IgD-negative memory B cell (primary cell): ENCODE measurements at regions not wholly inside any gene's neighbourhood (a gene's known extent, or its start where the extent isn't known, plus 50 kb on each side); places are given as distances from the start of the nearest gene placed in this dataset.

Experiments used
- H3K27ac Mint-ChIP-seq, 3 donors: one replicate each; pipeline ENCODE4 v1.8.0; 2020 to 2022; ENCODE audit warnings: mild to moderate bottlenecking in 3 of 3, mixed read lengths in 3 of 3, moderate library complexity in 1 of 3
- H3K27me3 Mint-ChIP-seq: one replicate; pipeline ENCODE4 v1.8.0; 2021; ENCODE audit warnings: mixed read lengths
- H3K36me3 Mint-ChIP-seq: one replicate; pipeline ENCODE4 v1.8.0; 2020; ENCODE audit warnings: mild to moderate bottlenecking, mixed read lengths
- H3K4me1 Mint-ChIP-seq, 3 donors: one replicate each; pipeline ENCODE4 v1.8.0; 2020 to 2022; ENCODE audit warnings: mixed read lengths in 3 of 3, mild to moderate bottlenecking in 1 of 3
- H3K4me3 Mint-ChIP-seq, 4 donors: one replicate each; pipeline ENCODE4 v1.8.0; 2020 to 2022; ENCODE audit warnings: mild to moderate bottlenecking in 4 of 4, mixed read lengths in 4 of 4, moderate library complexity in 3 of 4
- H3K9me3 Mint-ChIP-seq, 3 donors: one replicate each; pipeline ENCODE4 v1.8.0; 2020 to 2021; ENCODE audit warnings: mixed read lengths in 3 of 3, mild to moderate bottlenecking in 1 of 3

DNA sequence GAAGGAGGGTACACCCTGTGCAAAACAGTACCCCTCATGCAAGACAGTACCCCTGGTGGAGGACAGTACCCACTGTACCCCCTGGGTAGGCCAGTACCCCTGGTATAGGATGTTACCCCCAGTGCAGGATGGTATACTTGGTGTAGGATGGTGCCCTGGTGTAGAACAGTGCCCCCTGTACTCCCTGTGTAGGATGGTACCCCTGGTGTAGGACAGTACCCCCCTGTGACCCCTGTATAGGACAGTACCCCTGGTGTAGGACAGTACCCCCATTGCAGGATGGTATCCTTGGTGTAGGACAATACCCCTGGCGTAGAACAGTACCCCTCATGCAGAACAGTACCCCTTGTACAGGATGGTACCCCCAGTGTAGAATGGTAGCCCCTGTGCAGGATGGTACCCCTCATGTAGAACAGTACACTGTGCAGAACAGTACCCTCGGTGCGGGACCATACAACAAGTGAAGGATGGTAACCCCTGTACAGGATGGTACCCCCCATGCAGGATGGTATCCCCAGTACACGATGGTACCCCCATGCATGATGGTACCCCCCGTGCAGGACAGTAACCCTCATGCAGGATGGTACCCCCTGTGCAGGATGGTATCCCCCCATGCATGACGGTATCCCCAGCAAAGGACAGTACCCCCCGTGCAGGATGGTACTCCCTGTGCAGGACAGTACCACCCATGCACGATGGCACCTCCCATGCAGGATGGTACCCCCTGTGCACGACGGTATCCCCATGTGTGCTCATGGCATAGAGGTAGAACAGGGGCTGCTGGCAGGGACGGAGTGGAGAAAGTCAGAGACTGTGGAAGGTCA lies 248.0 kb downstream of the DCDC2C start:
- Mint-ChIP-seq H3K4me1 (no peaks in the 10 kb centered on the region), H3K9me3 (peaks cover 2 to 14% (median 4%) of the 10 kb centered on the region in 3 donors), H3K4me3 (no peak overlapping the region), H3K27me3 (no peaks in the 10 kb centered on the region), H3K36me3 (no peaks in the 10 kb centered on the region), H3K27ac (no peak overlapping the region)

- Mint-ChIP-seq H3K9me3 (peaks cover 4 to 13% (median 4%) of the 10 kb centered on the region in 3 donors), H3K4me3 (no peak overlapping the region)
Observed at GRCh38 chr2:3952866-3953516, 249.6 kb downstream of the DCDC2C start.

GRCh38 chr2:3954261-3954660 lies 250.9 kb downstream of the DCDC2C start:
- H3K27me3 Mint-ChIP-seq, result no peaks in the 10 kb centered on the region
- H3K4me1 Mint-ChIP-seq, result no peaks in the 10 kb centered on the region
- H3K4me3 Mint-ChIP-seq, result no peak overlapping the region
- peaks cover 0 to 7% (median 2%) of the 10 kb centered on the region in 3 donors for H3K9me3 Mint-ChIP-seq
- H3K36me3 Mint-ChIP-seq, result no peaks in the 10 kb centered on the region
- no peak overlapping the region for H3K27ac Mint-ChIP-seq

More at GRCh38 chr2:3952866-3953516, 249.6 kb downstream of the DCDC2C start:
- H3K27ac Mint-ChIP-seq, result no peak overlapping the region
- H3K27me3 Mint-ChIP-seq, result no peaks in the 10 kb centered on the region
- H3K4me1 Mint-ChIP-seq, result no peaks in the 10 kb centered on the region
- no peaks in the 10 kb centered on the region for H3K36me3 Mint-ChIP-seq

GRCh38 chr2:3956406-3956805 lies 253.0 kb downstream of the DCDC2C start:
- no peaks in the 10 kb centered on the region for H3K4me1 Mint-ChIP-seq
- H3K36me3 Mint-ChIP-seq, result no peaks in the 10 kb centered on the region
- H3K27me3 Mint-ChIP-seq, result no peaks in the 10 kb centered on the region
- H3K27ac Mint-ChIP-seq, result no peak overlapping the region
- no peak overlapping the region for H3K4me3 Mint-ChIP-seq
- peaks cover 0 to 2% (median 0%) of the 10 kb centered on the region in 3 donors for H3K9me3 Mint-ChIP-seq

DNA sequence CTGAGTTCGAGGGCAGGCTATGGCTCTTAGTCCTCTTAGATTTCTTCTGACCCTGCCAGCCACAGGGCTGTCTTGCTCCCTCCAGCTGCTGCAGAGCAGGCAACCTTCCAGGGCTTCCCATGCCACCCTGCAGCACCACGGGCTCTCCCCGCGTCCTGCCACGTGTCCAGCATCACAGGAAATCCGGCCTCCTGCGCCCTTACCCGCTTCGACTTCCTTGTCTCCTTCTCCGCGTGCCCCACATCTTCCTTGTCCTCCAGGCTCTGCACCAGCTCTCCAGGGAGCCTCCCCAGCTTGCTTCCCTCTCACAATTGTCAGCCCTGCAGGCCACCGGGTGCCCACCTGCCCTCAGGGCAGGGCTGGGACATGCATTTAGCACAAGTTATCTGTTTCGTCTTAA lies 253.5 kb downstream of the DCDC2C start:
- Mint-ChIP-seq H3K36me3 (no peaks in the 10 kb centered on the region), H3K4me1 (no peaks in the 10 kb centered on the region), H3K9me3 (peaks cover 0 to 2% (median 0%) of the 10 kb centered on the region in 3 donors), H3K27me3 (no peaks in the 10 kb centered on the region), H3K4me3 (no peak overlapping the region), H3K27ac (no peak overlapping the region)

- no peaks in the 10 kb centered on the region for H3K4me1 Mint-ChIP-seq
- H3K36me3 Mint-ChIP-seq, result no peaks in the 10 kb centered on the region
- no peak overlapping the region for H3K27ac Mint-ChIP-seq
- H3K9me3 Mint-ChIP-seq, result peaks cover 0 to 2% (median 0%) of the 10 kb centered on the region in 3 donors
- no peak overlapping the region for H3K4me3 Mint-ChIP-seq
- no peaks in the 10 kb centered on the region for H3K27me3 Mint-ChIP-seq
Observed at GRCh38 chr2:3958465-3958864, 255.1 kb downstream of the DCDC2C start.

DNA sequence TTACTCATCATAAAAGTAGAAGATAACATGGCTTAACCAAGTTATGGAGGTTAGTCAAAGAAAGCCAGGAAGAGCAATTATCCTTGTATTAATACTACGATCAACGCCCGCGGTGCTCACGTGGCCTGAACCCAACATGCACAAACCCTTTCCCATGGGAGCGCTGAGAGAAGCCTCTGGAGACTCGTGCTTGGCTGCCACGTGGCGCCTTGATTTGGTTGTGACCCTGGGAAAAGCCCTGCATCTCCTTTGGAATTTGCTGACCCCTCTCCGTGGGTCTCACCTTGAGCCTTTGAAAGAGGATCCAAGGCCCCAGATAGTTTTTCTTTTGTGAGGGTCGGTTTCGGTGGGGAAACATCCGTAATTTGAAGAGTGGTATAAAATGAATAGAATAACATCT lies 255.6 kb downstream of the DCDC2C start:
- no peaks in the 10 kb centered on the region for H3K4me1 Mint-ChIP-seq
- H3K36me3 Mint-ChIP-seq, result no peaks in the 10 kb centered on the region
- H3K27ac Mint-ChIP-seq, result no peak overlapping the region
- no peak overlapping the region for H3K4me3 Mint-ChIP-seq
- peaks cover 0 to 2% (median 0%) of the 10 kb centered on the region in 3 donors for H3K9me3 Mint-ChIP-seq
- no peaks in the 10 kb centered on the region for H3K27me3 Mint-ChIP-seq

GRCh38 chr2:3959372-3959771 lies 256.0 kb downstream of the DCDC2C start:
- Mint-ChIP-seq H3K4me3 (no peak overlapping the region), H3K36me3 (no peaks in the 10 kb centered on the region), H3K27me3 (no peaks in the 10 kb centered on the region), H3K4me1 (no peaks in the 10 kb centered on the region), H3K27ac (no peak overlapping the region), H3K9me3 (peaks cover 0 to 2% (median 0%) of the 10 kb centered on the region in 3 donors)

DNA sequence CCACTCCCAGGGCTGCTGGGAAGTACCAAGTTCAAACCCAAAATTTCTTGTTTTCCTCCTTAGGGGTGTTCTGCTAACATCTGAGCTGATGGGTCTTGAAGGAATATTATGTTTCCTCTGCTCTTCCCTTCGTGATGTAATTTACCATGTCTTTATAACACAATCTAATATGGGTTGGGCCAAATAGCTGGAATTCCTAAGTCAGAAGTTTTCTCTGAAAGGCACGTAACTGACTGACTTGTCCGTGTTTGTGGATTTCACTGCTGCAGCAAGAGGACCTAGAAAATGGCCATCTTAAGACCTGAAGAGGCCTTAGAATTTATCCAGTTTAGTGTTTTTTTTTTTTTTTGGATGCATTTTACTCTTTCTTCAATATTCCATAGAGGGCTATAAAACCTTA lies 256.7 kb downstream of the DCDC2C start:
- Mint-ChIP-seq H3K27ac (no peak overlapping the region), H3K4me1 (no peaks in the 10 kb centered on the region), H3K4me3 (no peak overlapping the region), H3K36me3 (no peaks in the 10 kb centered on the region), H3K27me3 (no peaks in the 10 kb centered on the region), H3K9me3 (peaks cover 0 to 2% (median 0%) of the 10 kb centered on the region in 3 donors)

DNA sequence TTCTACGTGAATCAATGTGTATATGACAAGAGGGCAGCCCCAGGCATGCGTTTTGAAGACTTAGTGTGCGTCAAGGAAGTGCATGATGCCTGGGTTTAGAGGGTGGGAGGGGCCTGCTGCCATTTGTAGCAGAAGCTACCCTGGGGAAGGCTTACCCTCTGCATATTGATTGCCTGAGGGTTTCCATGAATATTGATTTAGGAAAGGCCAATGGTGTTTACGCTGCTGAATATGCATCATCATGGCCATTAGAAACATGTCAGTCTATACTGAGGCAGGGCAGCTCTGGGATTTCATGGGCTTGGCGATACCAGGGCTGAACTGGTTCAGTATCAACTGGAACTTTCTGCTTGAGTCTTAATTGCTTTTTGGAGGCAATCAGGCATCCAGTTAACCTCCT lies 259.3 kb downstream of the DCDC2C start:
- no peak overlapping the region for H3K27ac Mint-ChIP-seq
- no peaks in the 10 kb centered on the region for H3K36me3 Mint-ChIP-seq
- no peaks in the 10 kb centered on the region for H3K4me1 Mint-ChIP-seq
- H3K4me3 Mint-ChIP-seq, result no peak overlapping the region
- no peaks in the 10 kb centered on the region for H3K9me3 Mint-ChIP-seq
- H3K27me3 Mint-ChIP-seq, result no peaks in the 10 kb centered on the region

GRCh38 chr2:3965211-3965610 lies 261.8 kb downstream of the DCDC2C start:
- H3K27me3 Mint-ChIP-seq, result no peaks in the 10 kb centered on the region
- no peaks in the 10 kb centered on the region for H3K4me1 Mint-ChIP-seq
- no peaks in the 10 kb centered on the region for H3K36me3 Mint-ChIP-seq
- no peaks in the 10 kb centered on the region for H3K9me3 Mint-ChIP-seq
- no peak overlapping the region for H3K27ac Mint-ChIP-seq
- no peak overlapping the region for H3K4me3 Mint-ChIP-seq

GRCh38 chr2:3965953-3966352 lies 262.6 kb downstream of the DCDC2C start:
- Mint-ChIP-seq H3K27me3 (no peaks in the 10 kb centered on the region), H3K36me3 (no peaks in the 10 kb centered on the region), H3K27ac (no peak overlapping the region), H3K4me3 (no peak overlapping the region), H3K9me3 (no peaks in the 10 kb centered on the region), H3K4me1 (no peaks in the 10 kb centered on the region)

- H3K9me3 Mint-ChIP-seq, result no peaks in the 10 kb centered on the region
- no peaks in the 10 kb centered on the region for H3K4me1 Mint-ChIP-seq
- no peaks in the 10 kb centered on the region for H3K36me3 Mint-ChIP-seq
- no peaks in the 10 kb centered on the region for H3K27me3 Mint-ChIP-seq
- H3K4me3 Mint-ChIP-seq, result no peak overlapping the region
- H3K27ac Mint-ChIP-seq, result no peak overlapping the region
Observed at GRCh38 chr2:3966470-3966869, 263.1 kb downstream of the DCDC2C start.

- Mint-ChIP-seq H3K4me3 (no peak overlapping the region), H3K27me3 (no peaks in the 10 kb centered on the region), H3K4me1 (no peaks in the 10 kb centered on the region), H3K36me3 (no peaks in the 10 kb centered on the region), H3K9me3 (no peaks in the 10 kb centered on the region), H3K27ac (no peak overlapping the region)
Observed at GRCh38 chr2:3968736-3969135, 265.4 kb downstream of the DCDC2C start.

- H3K4me3 Mint-ChIP-seq, result no peak overlapping the region
- H3K4me1 Mint-ChIP-seq, result no peaks in the 10 kb centered on the region
- no peaks in the 10 kb centered on the region for H3K27me3 Mint-ChIP-seq
- no peaks in the 10 kb centered on the region for H3K36me3 Mint-ChIP-seq
- H3K9me3 Mint-ChIP-seq, result no peaks in the 10 kb centered on the region
- H3K27ac Mint-ChIP-seq, result no peak overlapping the region
Observed at GRCh38 chr2:3970791-3971651, 267.6 kb downstream of the DCDC2C start.
